Esophagus muscularis mucosa (tissue), 4 donors: ENCODE measurements at regions not wholly inside any gene's neighbourhood (a gene's known extent, or its start where the extent isn't known, plus 50 kb on each side); places are given as distances from the start of the nearest gene placed in this dataset.

Experiments used
- DNase-seq: peaks from one replicate; pipeline ENCODE4 v3.0.0-alpha.2; 2017; ENCODE audit errors: extremely low spot score
- H3K27ac ChIP-seq, 4 donors: fragments of 200-600 bp; sonication (generic); replicated peaks in 1 of 4; 1 replicate in 3 of 4; 2 replicates in 1 of 4; pipeline ENCODE4 v1.5.1; 2016 to 2019; ENCODE audit warnings: mild to moderate bottlenecking in 1 of 4
- H3K27me3 ChIP-seq, 4 donors: fragments of 200-600 bp; sonication (generic); one replicate each; pipeline versions ENCODE4 v1.5.1 to v1.6.0; 2016 to 2019
- H3K36me3 ChIP-seq, 4 donors: fragments of 200-600 bp; sonication (generic); one replicate each; pipeline ENCODE4 v1.5.1; 2016 to 2019
- H3K4me1 ChIP-seq, 4 donors: fragments of 200-600 bp; sonication (generic); one replicate each; pipeline ENCODE4 v1.5.1; 2016 to 2019
- H3K4me3 ChIP-seq, 4 donors: fragments of 200-600 bp; sonication (generic); 1 replicate in 2 of 4; 2 replicates in 2 of 4; pipeline ENCODE4 v1.5.1; 2016 to 2019; ENCODE audit warnings: mild to moderate bottlenecking in 4 of 4, moderate library complexity in 1 of 4
- H3K9me3 ChIP-seq, 4 donors: fragments of 200-600 bp; sonication (generic); 1 replicate in 3 of 4; 2 replicates in 1 of 4; pipeline ENCODE4 v1.5.1; 2016 to 2019
- EP300 ChIP-seq: sonication (generic); formaldehyde crosslinking; IDR thresholded peaks from one replicate; pipeline ENCODE4 v1.6.1; 2017; ENCODE audit warnings: antibody characterized with exemption
- POLR2A ChIP-seq: fragments of 450-650 bp; IDR thresholded peaks from one replicate; pipeline ENCODE4 v1.6.1; 2017; ENCODE audit warnings: antibody characterized with exemption, moderate library complexity, mild to moderate bottlenecking, low read depth
- POLR2AphosphoS5 ChIP-seq, 2 donors: sonication (generic); formaldehyde crosslinking; IDR thresholded peaks; one replicate each; pipeline ENCODE4 v1.6.1; 2017; ENCODE audit warnings: antibody characterized with exemption in 2 of 2
- WGBS: methylation state at CpG from one replicate; pipeline ENCODE4 v1.1.5; 2018; 5-methylcytosine and 5-hydroxymethylcytosine counted together
- intact Hi-C: fragments of 100-400 bp; cut with DNase I; formaldehyde crosslinking; loops from one replicate; pipeline ENCODE4 v1.15.1; 2023
- TF ChIP-seq, protein P1 (sequence below), 3 experiments: fragments of 200-600 bp in 2 of 3; fragments of 450-650 bp in 1 of 3; sonication (generic) in 2 of 3; IDR thresholded peaks; one replicate each; pipeline ENCODE4 v1.5.1; 2017 to 2019; ENCODE audit warnings: antibody characterized with exemption in 3 of 3, mild to moderate bottlenecking in 2 of 3, moderate library complexity in 1 of 3

GRCh38 chr20:40816039-40816352, 127.0 kb upstream of the MAFB start:
- Histone ChIP-seq H3K27ac (no peak overlapping the region), H3K4me1 (no peaks in the 10 kb centered on the region), H3K9me3 (no peaks in the 10 kb centered on the region), H3K4me3 (no peak overlapping the region), H3K36me3 (no peaks in the 10 kb centered on the region), H3K27me3 (peaks cover 0 to 6% (median 0%) of the 10 kb centered on the region in 4 donors)
- DNase-seq, result no peak
- TF ChIP-seq POLR2A (no peak), EP300 (no peak), POLR2AphosphoS5 (IDR thresholded peaks at IDR 0.05) (no peak)
- TF ChIP-seq, protein P1, sequence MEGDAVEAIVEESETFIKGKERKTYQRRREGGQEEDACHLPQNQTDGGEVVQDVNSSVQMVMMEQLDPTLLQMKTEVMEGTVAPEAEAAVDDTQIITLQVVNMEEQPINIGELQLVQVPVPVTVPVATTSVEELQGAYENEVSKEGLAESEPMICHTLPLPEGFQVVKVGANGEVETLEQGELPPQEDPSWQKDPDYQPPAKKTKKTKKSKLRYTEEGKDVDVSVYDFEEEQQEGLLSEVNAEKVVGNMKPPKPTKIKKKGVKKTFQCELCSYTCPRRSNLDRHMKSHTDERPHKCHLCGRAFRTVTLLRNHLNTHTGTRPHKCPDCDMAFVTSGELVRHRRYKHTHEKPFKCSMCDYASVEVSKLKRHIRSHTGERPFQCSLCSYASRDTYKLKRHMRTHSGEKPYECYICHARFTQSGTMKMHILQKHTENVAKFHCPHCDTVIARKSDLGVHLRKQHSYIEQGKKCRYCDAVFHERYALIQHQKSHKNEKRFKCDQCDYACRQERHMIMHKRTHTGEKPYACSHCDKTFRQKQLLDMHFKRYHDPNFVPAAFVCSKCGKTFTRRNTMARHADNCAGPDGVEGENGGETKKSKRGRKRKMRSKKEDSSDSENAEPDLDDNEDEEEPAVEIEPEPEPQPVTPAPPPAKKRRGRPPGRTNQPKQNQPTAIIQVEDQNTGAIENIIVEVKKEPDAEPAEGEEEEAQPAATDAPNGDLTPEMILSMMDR (IDR thresholded peaks at IDR 0.05), result no peak
- intact Hi-C loops, result no loop called here
- WGBS, result 73% methylated on average over 3 of the region's 3 CpGs

GRCh38 chr20:40821429-40821828, 132.4 kb upstream of the MAFB start:
- H3K4me3 ChIP-seq, result no peak overlapping the region
- H3K9me3 ChIP-seq, result peaks cover 0 to 9% (median 4%) of the 10 kb centered on the region in 4 donors
- intact Hi-C loops, result no loop called here
- no peak for DNase-seq
- no peaks in the 10 kb centered on the region for H3K36me3 ChIP-seq
- H3K27ac ChIP-seq, result no peak overlapping the region
- no peaks in the 10 kb centered on the region for H3K27me3 ChIP-seq
- WGBS, result 89% methylated on average over 7 of the region's 7 CpGs
- H3K4me1 ChIP-seq, result peaks cover 0 to 7% (median 3%) of the 10 kb centered on the region in 4 donors
- TF ChIP-seq EP300, result no peak
- TF ChIP-seq POLR2A, result no peak
- TF ChIP-seq, protein P1 (IDR thresholded peaks at IDR 0.05), result no peak
- TF ChIP-seq POLR2AphosphoS5 (IDR thresholded peaks at IDR 0.05), result no peak

DNA sequence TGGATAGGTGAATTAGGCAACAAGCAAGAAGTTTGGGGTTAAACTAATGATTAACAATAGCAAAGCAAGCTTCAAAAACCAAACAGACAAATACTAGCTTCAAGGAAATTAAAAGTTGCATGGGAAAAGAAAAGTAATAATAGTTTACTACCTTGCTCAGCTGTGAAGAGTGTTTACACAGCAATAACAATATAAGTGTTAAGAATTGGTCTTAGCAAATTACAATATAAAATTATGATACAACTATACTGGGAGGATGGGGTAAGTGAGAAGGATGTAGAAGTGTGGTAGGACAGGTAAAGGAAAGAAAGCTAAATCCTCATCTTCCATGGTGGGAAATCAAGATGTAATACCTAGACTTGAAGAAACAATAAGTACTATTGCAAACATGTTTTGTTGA, 137.7 kb upstream of the MAFB start:
- Histone ChIP-seq H3K4me3 (no peak overlapping the region), H3K27ac (no peak overlapping the region), H3K36me3 (no peaks in the 10 kb centered on the region), H3K9me3 (peaks cover 0 to 9% (median 4%) of the 10 kb centered on the region in 4 donors), H3K4me1 (peaks cover 0 to 7% (median 3%) of the 10 kb centered on the region in 4 donors), H3K27me3 (no peaks in the 10 kb centered on the region)
- intact Hi-C loops, result no loop called here
- DNase-seq, result no peak
- TF ChIP-seq EP300 (no peak), POLR2A (no peak), POLR2AphosphoS5 (IDR thresholded peaks at IDR 0.05) (no peak)
- TF ChIP-seq, protein P1 (IDR thresholded peaks at IDR 0.05), result no peak

- Histone ChIP-seq H3K36me3 (no peaks in the 10 kb centered on the region), H3K27me3 (peaks cover 0 to 23% (median 0%) of the 10 kb centered on the region in 4 donors), H3K27ac (no peak overlapping the region), H3K4me3 (no peak overlapping the region), H3K9me3 (peaks cover 0 to 29% (median 15%) of the 10 kb centered on the region in 4 donors), H3K4me1 (no peaks in the 10 kb centered on the region)
- TF ChIP-seq POLR2A (no peak), EP300 (no peak), POLR2AphosphoS5 (IDR thresholded peaks at IDR 0.05) (no peak)
- TF ChIP-seq, protein P1 (IDR thresholded peaks at IDR 0.05), result no peak
- intact Hi-C loops, result no loop called here
- DNase-seq, result no peak
- WGBS, result 49% methylated on average over 5 of the region's 5 CpGs
These were observed 146.3 kb upstream of the MAFB start for GRCh38 chr20:40835321-40835720.

DNA sequence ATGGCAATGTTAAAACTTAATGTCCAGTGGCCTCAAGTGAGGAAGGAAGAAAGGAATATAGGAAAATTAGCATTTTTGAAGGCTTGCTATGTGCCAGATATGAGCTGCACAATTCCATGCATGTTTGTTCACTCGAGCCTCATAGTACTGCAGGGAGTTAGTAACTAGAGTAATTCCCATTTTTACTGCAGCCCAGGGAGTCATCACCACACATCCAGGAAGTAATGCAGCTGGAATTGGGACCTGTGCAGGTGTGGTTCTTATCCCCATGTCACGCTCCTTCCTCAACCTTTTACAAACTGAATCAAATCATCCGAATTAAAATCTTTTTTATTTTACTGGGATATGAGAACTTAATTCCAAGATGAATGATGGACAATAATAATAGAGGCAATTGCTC, 149.5 kb upstream of the MAFB start:
- H3K27ac ChIP-seq, result no peak overlapping the region
- no peaks in the 10 kb centered on the region for H3K4me1 ChIP-seq
- H3K27me3 ChIP-seq, result peaks cover 0 to 29% (median 0%) of the 10 kb centered on the region in 4 donors
- no peak overlapping the region for H3K4me3 ChIP-seq
- intact Hi-C loops, result no loop called here
- H3K36me3 ChIP-seq, result no peaks in the 10 kb centered on the region
- WGBS, result 82% methylated on average over 3 of the region's 3 CpGs
- no peak for DNase-seq
- TF ChIP-seq, protein P1 (IDR thresholded peaks at IDR 0.05), result no peak
- TF ChIP-seq POLR2AphosphoS5 (IDR thresholded peaks at IDR 0.05) (no peak), POLR2A (no peak), EP300 (no peak)
- peaks cover 0 to 18% (median 12%) of the 10 kb centered on the region in 4 donors for H3K9me3 ChIP-seq
